ENCODE measurements at regions not wholly inside any gene's neighbourhood (a gene's known extent, or its start where the extent isn't known, plus 50 kb on each side); places are given as distances from the start of the nearest gene placed in this dataset.

- Histone ChIP-seq H3K4me2 (no peak overlapping the region), H3K27me3 (ENCODE audit: insufficient read depth) (no peaks in the 10 kb centered on the region), H3K4me3 (no peak overlapping the region), H3F3A (replicated peaks; ENCODE audit: low read depth) (no peaks in the 10 kb centered on the region), H3K36me3 (ENCODE audit: insufficient read depth) (no peaks in the 10 kb centered on the region), H3K79me2 (replicated peaks; ENCODE audit: insufficient read depth) (no peaks in the 10 kb centered on the region), H3K27ac (ENCODE audit: low read depth) (no peak overlapping the region), H3K9me2 (ENCODE audit: insufficient read depth) (peaks cover 6% of the 10 kb centered on the region; the same call in 1 of the 2 replicates), H2AFZ (no peak overlapping the region), H3K4me1 (ENCODE audit: insufficient read depth) (no peaks in the 10 kb centered on the region), H4K20me1 (replicated peaks; ENCODE audit: insufficient read depth) (no peaks in the 10 kb centered on the region)
- TF ChIP-seq NANOG (IDR thresholded peaks at IDR 0.05; ENCODE audit: borderline replicate concordance) (no peak), JUNB (IDR thresholded peaks at IDR 0.05; ENCODE audit: unreplicated experiment) (no peak), ZNF331 (CRISPR knock-in tag; IDR thresholded peaks at IDR 0.05; ENCODE audit: low read depth) (no peak), EZH2phosphoT487 (IDR thresholded peaks at IDR 0.05; ENCODE audit: unreplicated experiment) (no peak), ETS1 (IDR thresholded peaks at IDR 0.05) (no peak), CREB1 (CRISPR knock-in tag; IDR thresholded peaks at IDR 0.05; ENCODE audit: low read depth) (no peak)
- Mint-ChIP-seq H3K9me3 (no peaks in the 10 kb centered on the region), H3K4me3 (no peak overlapping the region), H3K36me3 (ENCODE audit: low read depth) (no peaks in the 10 kb centered on the region), H3K4me1 (0 out of 3 replicates have a peak, but pooled peaks cover 3% of the 10 kb centered on the region), H3K27me3 (ENCODE audit: insufficient read depth, low read depth, poor library complexity) (no peaks in the 10 kb centered on the region), H3K27ac (no peak overlapping the region)
- ATAC-seq (no peak), DNase-seq (ENCODE audit: low spot score) (no peak)
Measured at GRCh38 chr18:40754477-40754876, 1200.6 kb upstream of the PIK3C3 start.

DNA sequence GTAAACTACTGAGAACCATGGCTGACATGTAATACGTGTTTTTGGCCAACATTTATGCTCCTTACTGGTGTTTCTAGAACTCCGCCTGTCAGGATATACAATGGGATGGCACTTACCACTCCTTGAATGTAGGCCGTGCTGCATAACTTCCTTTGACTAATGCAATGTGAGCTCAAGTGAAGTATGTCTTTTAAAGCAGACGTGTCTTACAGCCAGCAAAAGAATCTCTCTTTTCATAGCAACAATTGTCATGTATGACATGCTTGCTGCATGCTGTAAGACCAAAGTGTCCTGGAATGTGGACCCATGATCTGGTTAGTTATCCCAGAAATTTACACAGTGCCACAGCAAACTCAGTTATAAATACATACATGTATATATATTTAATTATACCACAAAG is 1202.7 kb upstream of the PIK3C3 start:
- Mint-ChIP-seq H3K27ac (no peak overlapping the region), H3K36me3 (ENCODE audit: low read depth) (no peaks in the 10 kb centered on the region), H3K9me3 (no peaks in the 10 kb centered on the region)
- TF ChIP-seq EZH2 (IDR thresholded peaks at IDR 0.05; ENCODE audit: low read depth, unreplicated experiment) (no peak), ZNF331 (CRISPR knock-in tag; IDR thresholded peaks at IDR 0.05; ENCODE audit: low read depth) (no peak), EZH2phosphoT487 (IDR thresholded peaks at IDR 0.05; ENCODE audit: unreplicated experiment) (no peak), ZNF114 (CRISPR knock-in tag; IDR thresholded peaks at IDR 0.05) (no peak), ETS1 (IDR thresholded peaks at IDR 0.05) (no peak), JUNB (IDR thresholded peaks at IDR 0.05; ENCODE audit: unreplicated experiment) (no peak), NANOG (IDR thresholded peaks at IDR 0.05; ENCODE audit: borderline replicate concordance) (no peak), STAT1 (IDR thresholded peaks at IDR 0.05; ENCODE audit: unreplicated experiment) (no peak), CREB1 (CRISPR knock-in tag; IDR thresholded peaks at IDR 0.05; ENCODE audit: low read depth) (no peak), ZNF462 (CRISPR knock-in tag; IDR thresholded peaks at IDR 0.05) (no peak), POLR2AphosphoS5 (IDR thresholded peaks at IDR 0.05; ENCODE audit: low read depth) (no peak)
- TF ChIP-seq, protein P1, sequence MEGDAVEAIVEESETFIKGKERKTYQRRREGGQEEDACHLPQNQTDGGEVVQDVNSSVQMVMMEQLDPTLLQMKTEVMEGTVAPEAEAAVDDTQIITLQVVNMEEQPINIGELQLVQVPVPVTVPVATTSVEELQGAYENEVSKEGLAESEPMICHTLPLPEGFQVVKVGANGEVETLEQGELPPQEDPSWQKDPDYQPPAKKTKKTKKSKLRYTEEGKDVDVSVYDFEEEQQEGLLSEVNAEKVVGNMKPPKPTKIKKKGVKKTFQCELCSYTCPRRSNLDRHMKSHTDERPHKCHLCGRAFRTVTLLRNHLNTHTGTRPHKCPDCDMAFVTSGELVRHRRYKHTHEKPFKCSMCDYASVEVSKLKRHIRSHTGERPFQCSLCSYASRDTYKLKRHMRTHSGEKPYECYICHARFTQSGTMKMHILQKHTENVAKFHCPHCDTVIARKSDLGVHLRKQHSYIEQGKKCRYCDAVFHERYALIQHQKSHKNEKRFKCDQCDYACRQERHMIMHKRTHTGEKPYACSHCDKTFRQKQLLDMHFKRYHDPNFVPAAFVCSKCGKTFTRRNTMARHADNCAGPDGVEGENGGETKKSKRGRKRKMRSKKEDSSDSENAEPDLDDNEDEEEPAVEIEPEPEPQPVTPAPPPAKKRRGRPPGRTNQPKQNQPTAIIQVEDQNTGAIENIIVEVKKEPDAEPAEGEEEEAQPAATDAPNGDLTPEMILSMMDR (conservative IDR thresholded peaks at IDR 0.05; ENCODE audit: low read depth in 2 of 2) = no peak

More for the DNA sequence above, 1202.7 kb upstream of the PIK3C3 start:
- Histone ChIP-seq H3K27me3 (ENCODE audit: insufficient read depth) (no peaks in the 10 kb centered on the region), H3F3A (replicated peaks; ENCODE audit: low read depth) (no peaks in the 10 kb centered on the region), H3K36me3 (ENCODE audit: insufficient read depth) (no peaks in the 10 kb centered on the region), H3K4me1 (ENCODE audit: insufficient read depth) (no peaks in the 10 kb centered on the region), H3K9me2 (ENCODE audit: insufficient read depth) (peaks cover 2% of the 10 kb centered on the region; the same call in 1 of the 2 replicates), H3K4me3 (no peak overlapping the region), H3K27ac (ENCODE audit: low read depth) (no peak overlapping the region), H4K20me1 (replicated peaks; ENCODE audit: insufficient read depth) (no peaks in the 10 kb centered on the region), H2AFZ (no peak overlapping the region), H3K4me2 (no peak overlapping the region), H3K79me2 (replicated peaks; ENCODE audit: insufficient read depth) (no peaks in the 10 kb centered on the region)
- ATAC-seq (no peak), DNase-seq (ENCODE audit: low spot score) (no peak)
- no peaks in the 10 kb centered on the region for H3K27me3 Mint-ChIP-seq (ENCODE audit: insufficient read depth, low read depth, poor library complexity)
- H3K4me3 Mint-ChIP-seq = no peak overlapping the region
- H3K4me1 Mint-ChIP-seq = 0 out of 3 replicates have a peak, but pooled peaks cover 3% of the 10 kb centered on the region

All from GM23338 (cell line).